Left ventricle myocardium inferior (tissue), 1 donor: ENCODE measurements at regions not wholly inside any gene's neighbourhood (a gene's known extent, or its start where the extent isn't known, plus 50 kb on each side); places are given as distances from the start of the nearest gene placed in this dataset.

ENCODE experiments used
- DNase-seq: peaks from one replicate; pipeline ENCODE4 v3.0.0-alpha.2; 2020
- H3K27ac ChIP-seq: fragments of 200-600 bp; replicated peaks from 2 replicates; pipeline ENCODE4 v1.8.0; 2021
- H3K27me3 ChIP-seq: fragments of 200-600 bp; 2 replicates; pipeline ENCODE4 v1.8.0; 2021; ENCODE audit warnings: low read depth
- H3K36me3 ChIP-seq: fragments of 200-600 bp; 2 replicates; pipeline ENCODE4 v1.8.0; 2021
- H3K4me1 ChIP-seq: fragments of 200-600 bp; 2 replicates; pipeline ENCODE4 v1.8.0; 2021
- H3K4me3 ChIP-seq: fragments of 200-600 bp; 2 replicates; pipeline ENCODE4 v1.8.0; 2021; ENCODE audit warnings: mild to moderate bottlenecking, moderate library complexity
- H3K9me3 ChIP-seq: fragments of 200-600 bp; replicated peaks from 2 replicates; pipeline ENCODE4 v1.8.0; 2021
- intact Hi-C: fragments of 100-400 bp; cut with micrococcal nuclease; formaldehyde crosslinking; loops from one replicate; pipeline ENCODE4 v1.11.0; 2022
- TF ChIP-seq, protein P1 (sequence below): fragments of 200-600 bp; IDR thresholded peaks from 2 replicates; pipeline ENCODE4 v1.8.0; 2021; ENCODE audit warnings: antibody characterized with exemption, mild to moderate bottlenecking, borderline replicate concordance
- donor health status: DM: no; HTN: yes; CAD: no; lungs with severe emphysema.

DNA sequence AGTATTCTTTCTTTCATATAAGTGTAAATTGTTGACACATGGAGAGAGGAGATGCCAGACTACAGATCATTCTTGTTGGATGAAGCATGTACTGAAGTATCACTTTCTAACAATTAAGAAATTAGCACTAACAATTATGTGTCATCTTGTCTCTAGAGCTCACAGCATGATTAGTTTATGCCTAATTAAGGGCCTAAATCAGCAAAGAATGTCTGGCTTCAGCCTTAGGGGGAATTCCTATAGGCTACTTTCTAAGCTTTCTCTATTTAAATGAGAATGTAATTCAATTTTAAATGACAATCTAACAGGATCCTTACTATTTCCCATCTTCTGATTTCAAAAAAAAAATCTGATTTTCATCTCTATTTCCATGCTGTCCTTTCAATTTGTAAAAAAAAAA lies 371.0 kb downstream of the EPHA7 start:
- H3K4me1 ChIP-seq = no peaks in the 10 kb centered on the region
- DNase-seq = no peak
- no peaks in the 10 kb centered on the region for H3K36me3 ChIP-seq
- H3K27ac ChIP-seq = no peak overlapping the region
- H3K9me3 ChIP-seq = no peaks in the 10 kb centered on the region
- H3K4me3 ChIP-seq = no peak overlapping the region
- no peaks in the 10 kb centered on the region for H3K27me3 ChIP-seq
- intact Hi-C loops = no loop called here
- TF ChIP-seq, protein P1, sequence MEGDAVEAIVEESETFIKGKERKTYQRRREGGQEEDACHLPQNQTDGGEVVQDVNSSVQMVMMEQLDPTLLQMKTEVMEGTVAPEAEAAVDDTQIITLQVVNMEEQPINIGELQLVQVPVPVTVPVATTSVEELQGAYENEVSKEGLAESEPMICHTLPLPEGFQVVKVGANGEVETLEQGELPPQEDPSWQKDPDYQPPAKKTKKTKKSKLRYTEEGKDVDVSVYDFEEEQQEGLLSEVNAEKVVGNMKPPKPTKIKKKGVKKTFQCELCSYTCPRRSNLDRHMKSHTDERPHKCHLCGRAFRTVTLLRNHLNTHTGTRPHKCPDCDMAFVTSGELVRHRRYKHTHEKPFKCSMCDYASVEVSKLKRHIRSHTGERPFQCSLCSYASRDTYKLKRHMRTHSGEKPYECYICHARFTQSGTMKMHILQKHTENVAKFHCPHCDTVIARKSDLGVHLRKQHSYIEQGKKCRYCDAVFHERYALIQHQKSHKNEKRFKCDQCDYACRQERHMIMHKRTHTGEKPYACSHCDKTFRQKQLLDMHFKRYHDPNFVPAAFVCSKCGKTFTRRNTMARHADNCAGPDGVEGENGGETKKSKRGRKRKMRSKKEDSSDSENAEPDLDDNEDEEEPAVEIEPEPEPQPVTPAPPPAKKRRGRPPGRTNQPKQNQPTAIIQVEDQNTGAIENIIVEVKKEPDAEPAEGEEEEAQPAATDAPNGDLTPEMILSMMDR = no peak

DNA sequence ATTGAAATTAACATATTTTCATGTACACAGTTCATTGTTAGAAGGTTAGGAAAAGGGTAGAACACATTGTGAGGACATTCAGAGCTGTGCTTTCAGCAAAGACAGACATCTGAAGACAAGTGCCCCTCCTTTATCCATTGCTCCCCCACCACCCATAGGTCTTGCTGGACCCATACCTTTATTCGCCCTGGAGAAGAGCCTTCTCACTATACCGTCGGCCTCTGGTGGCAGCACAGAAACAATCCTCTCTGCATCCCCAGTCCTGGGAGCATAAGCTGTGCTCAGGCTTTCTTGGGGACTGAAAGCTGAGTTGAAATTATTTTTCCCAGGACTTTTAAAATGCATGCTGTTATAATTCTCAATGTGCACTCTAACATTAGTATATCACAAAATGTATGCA lies 372.3 kb downstream of the EPHA7 start:
- H3K4me1 ChIP-seq = no peaks in the 10 kb centered on the region
- TF ChIP-seq, protein P1 = no peak
- DNase-seq = no peak
- no peak overlapping the region for H3K4me3 ChIP-seq
- H3K9me3 ChIP-seq = no peaks in the 10 kb centered on the region
- H3K27ac ChIP-seq = no peak overlapping the region
- no peaks in the 10 kb centered on the region for H3K36me3 ChIP-seq
- H3K27me3 ChIP-seq = no peaks in the 10 kb centered on the region
- intact Hi-C loops = no loop called here

DNA sequence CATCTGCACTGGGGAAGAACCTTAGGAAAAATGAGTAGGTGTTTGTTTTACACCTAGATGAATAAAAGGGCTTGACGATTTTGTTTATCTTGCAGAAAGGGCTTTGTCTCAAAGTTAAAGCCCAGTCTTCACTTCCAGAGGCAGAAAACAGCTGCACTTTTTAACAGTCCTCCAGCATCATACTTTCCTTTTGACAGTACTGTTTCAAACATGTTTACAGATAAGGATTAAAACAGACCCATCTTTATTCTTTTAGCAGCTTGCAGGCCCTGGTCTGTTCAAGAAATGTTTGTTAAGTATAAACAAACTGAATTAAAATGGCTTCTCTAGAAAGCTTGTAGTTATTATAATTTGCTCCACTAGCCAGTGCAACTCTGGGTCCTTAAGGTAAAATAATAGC lies 374.2 kb downstream of the EPHA7 start:
- Histone ChIP-seq H3K36me3 (no peaks in the 10 kb centered on the region), H3K27ac (no peak overlapping the region), H3K4me1 (no peaks in the 10 kb centered on the region), H3K4me3 (no peak overlapping the region), H3K9me3 (no peaks in the 10 kb centered on the region), H3K27me3 (no peaks in the 10 kb centered on the region)
- DNase-seq = no peak
- TF ChIP-seq, protein P1 = no peak
- intact Hi-C loops = no loop called here

DNA sequence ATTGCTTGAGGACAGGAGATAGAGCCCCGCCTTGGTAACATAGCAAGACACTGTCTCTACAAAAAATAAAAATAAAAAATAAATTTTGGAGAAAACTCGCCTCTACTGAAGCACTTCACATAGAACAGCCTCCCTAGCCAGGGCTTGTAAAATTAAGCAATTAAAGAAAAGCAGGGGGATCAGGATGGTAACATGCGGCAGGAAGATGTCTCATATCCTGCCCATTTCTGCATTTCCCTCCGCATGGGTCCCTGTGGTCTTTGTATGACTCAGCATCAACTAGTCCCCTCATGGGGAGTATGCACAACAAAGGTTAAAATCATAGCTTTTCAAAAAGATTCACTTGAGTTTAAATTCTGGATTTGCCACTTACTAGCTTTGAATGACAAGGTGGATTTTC lies 379.0 kb downstream of the EPHA7 start:
- Histone ChIP-seq H3K4me3 (no peak overlapping the region), H3K27ac (no peak overlapping the region), H3K9me3 (peaks cover 35% of the 10 kb centered on the region), H3K36me3 (no peaks in the 10 kb centered on the region), H3K4me1 (no peaks in the 10 kb centered on the region), H3K27me3 (no peaks in the 10 kb centered on the region)
- intact Hi-C loops = no loop called here
- TF ChIP-seq, protein P1 = no peak
- no peak for DNase-seq

DNA sequence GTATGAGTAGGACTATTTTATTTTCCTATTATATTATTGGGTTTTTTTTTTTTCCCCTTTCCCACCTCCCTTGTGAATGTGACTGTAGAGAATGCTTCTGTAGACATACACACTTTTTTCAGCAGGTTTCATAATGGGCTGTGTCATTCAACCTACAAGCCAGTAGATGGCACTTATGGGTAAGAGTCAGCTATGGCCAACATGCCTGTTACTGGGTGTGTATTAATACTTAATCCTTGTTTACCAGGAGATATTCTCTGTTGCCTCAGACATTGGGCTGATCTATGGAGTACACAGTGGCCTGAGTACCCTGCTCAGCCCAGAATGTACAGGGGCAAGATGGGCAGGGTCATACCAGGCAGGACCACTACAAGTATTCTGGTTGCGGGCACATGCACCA lies 382.5 kb downstream of the EPHA7 start:
- no peak for DNase-seq
- Histone ChIP-seq H3K27ac (no peak overlapping the region), H3K4me1 (no peaks in the 10 kb centered on the region), H3K4me3 (no peak overlapping the region), H3K9me3 (peaks cover 35% of the 10 kb centered on the region), H3K27me3 (no peaks in the 10 kb centered on the region), H3K36me3 (no peaks in the 10 kb centered on the region)
- intact Hi-C loops = no loop called here
- TF ChIP-seq, protein P1 = peak; percentile 49

DNA sequence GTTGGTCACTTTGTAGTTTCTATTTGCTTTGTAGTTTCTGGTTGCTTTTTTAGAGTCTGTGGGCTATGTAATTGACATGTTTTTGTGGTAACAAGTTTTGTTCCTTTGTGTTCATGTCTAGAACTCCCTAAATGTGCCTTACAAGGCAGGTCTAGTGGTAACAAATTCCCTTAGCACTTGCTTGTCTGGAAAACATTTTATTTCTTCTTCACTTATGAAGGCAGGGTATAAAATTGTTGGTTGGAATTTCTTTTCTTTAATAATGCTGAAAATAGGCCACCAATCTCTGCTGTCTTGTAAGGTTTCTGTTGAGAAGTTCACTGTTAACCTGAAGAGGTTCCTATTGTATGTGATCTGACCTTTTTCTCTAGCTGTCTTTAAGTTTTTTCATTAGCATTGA lies 383.6 kb downstream of the EPHA7 start:
- H3K27ac ChIP-seq = no peak overlapping the region
- TF ChIP-seq, protein P1 = no peak
- DNase-seq = no peak
- H3K4me1 ChIP-seq = no peaks in the 10 kb centered on the region
- H3K36me3 ChIP-seq = no peaks in the 10 kb centered on the region
- H3K27me3 ChIP-seq = no peaks in the 10 kb centered on the region
- peaks cover 35% of the 10 kb centered on the region for H3K9me3 ChIP-seq
- intact Hi-C loops = no loop called here
- no peak overlapping the region for H3K4me3 ChIP-seq
